PC-9 (cell line): ENCODE measurements at regions not wholly inside any gene's neighbourhood (a gene's known extent, or its start where the extent isn't known, plus 50 kb on each side); places are given as distances from the start of the nearest gene placed in this dataset.
"Not testable (repeated sequence)": the region's sequence is repeated elsewhere in the genome, so short reads cannot be mapped to it uniquely, and the experiment has no call there.

ENCODE experiments used
- BruUV-seq: library from RNA; stranded (reverse); fragments of 400-500 nt; replicated peaks from 2 replicates; lab custom pipeline; 2021; lab: Mats Ljungman, UMichigan
- CTCF ChIA-PET: fragments of 300-600 bp; sonication (Branson Sonifier 250); formaldehyde crosslinking; loops from one replicate; lab custom pipeline; 2022; ENCODE audit warnings: antibody characterized with exemption; lab: Charles Lee
- POLR2A ChIA-PET: fragments of 300-600 bp; sonication (Branson Sonifier 250); formaldehyde crosslinking; loops from one replicate; lab custom pipeline; 2022; ENCODE audit warnings: antibody characterized with exemption; ENCODE audit not compliant: unreplicated experiment; lab: Charles Lee
- DNase-seq, 2 experiments: peaks; one replicate each; pipeline versions ENCODE4 v3.0.0 to v3.0.0-alpha.2; 2015 to 2022; ENCODE audit warnings: mixed read lengths in 1 of 2
- H2AFZ ChIP-seq: fragments of 200-600 bp; sonication (generic); 2 replicates; pipeline ENCODE4 v1.8.1; 2017; ENCODE audit warnings: antibody characterized with exemption
- H3F3A ChIP-seq: fragments of 200-600 bp; sonication (generic); 2 replicates; pipeline ENCODE4 v1.8.1; 2017; ENCODE audit warnings: antibody characterized with exemption, mild to moderate bottlenecking, low read depth; ENCODE audit not compliant: insufficient read depth
- H3K27ac ChIP-seq: fragments of 200-600 bp; sonication (generic); 2 replicates; pipeline ENCODE4 v1.6.1; 2016; ENCODE audit warnings: mixed run types
- H3K27me3 ChIP-seq: fragments of 200-600 bp; sonication (generic); 2 replicates; pipeline ENCODE4 v1.6.1; 2016; ENCODE audit warnings: low read depth, mixed run types; ENCODE audit not compliant: insufficient read depth
- H3K36me3 ChIP-seq: fragments of 200-600 bp; sonication (generic); 2 replicates; pipeline ENCODE4 v1.6.1; 2016; ENCODE audit warnings: low read depth, mixed run types
- H3K4me1 ChIP-seq: fragments of 200-600 bp; sonication (generic); replicated peaks from 2 replicates; pipeline ENCODE4 v1.6.1; 2016; ENCODE audit warnings: mixed run types; ENCODE audit not compliant: insufficient read depth
- H3K4me2 ChIP-seq: fragments of 200-600 bp; sonication (generic); 2 replicates; pipeline ENCODE4 v1.6.1; 2017; ENCODE audit warnings: mixed run types
- H3K4me3 ChIP-seq: fragments of 200-600 bp; sonication (generic); 2 replicates; pipeline ENCODE4 v1.6.1; 2016; ENCODE audit warnings: mixed run types
- H3K79me2 ChIP-seq: fragments of 200-600 bp; sonication (generic); 2 replicates; pipeline ENCODE4 v1.6.1; 2017; ENCODE audit warnings: low read depth, mixed run types
- H3K9me2 ChIP-seq: fragments of 200-600 bp; sonication (generic); 2 replicates; pipeline ENCODE4 v1.8.1; 2017; ENCODE audit warnings: mild to moderate bottlenecking; ENCODE audit not compliant: insufficient read depth
- H3K9me3 ChIP-seq: fragments of 200-600 bp; sonication (generic); 2 replicates; pipeline ENCODE4 v1.8.1; 2016; ENCODE audit warnings: low read depth; ENCODE audit not compliant: insufficient read depth
- H4K20me1 ChIP-seq: fragments of 200-600 bp; sonication (generic); 2 replicates; pipeline ENCODE4 v1.8.1; 2017; ENCODE audit not compliant: insufficient read depth
- intact Hi-C: fragments of 100-400 bp; cut with micrococcal nuclease; formaldehyde crosslinking; loops from one replicate; pipeline ENCODE4 v1.10.0; 2022; ENCODE audit not compliant: unreplicated experiment

DNA sequence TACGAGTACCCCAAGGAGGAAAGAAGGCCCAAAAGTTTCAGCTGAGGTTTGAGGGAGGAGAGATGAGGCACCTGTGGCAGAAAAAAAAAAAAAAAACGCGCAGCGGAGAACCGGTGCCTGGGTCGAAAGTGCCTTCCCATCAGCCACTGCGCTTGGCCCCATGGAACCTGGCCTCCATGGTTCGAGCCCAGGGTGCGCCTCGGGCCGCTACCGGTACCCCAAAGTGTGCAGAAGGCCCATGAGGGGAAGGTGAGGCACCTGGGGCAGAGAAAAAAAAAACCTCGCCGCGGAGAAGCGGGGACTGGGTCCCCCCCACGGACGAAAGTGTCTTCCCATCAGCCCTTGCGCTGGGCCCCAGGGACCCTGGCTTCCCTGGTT is 397.9 kb upstream of the TPTE start:
- H3K27me3 ChIP-seq, H4K20me1 ChIP-seq, CTCF ChIA-PET, H3K36me3 ChIP-seq, H3K79me2 ChIP-seq, H3F3A ChIP-seq, H3K4me1 ChIP-seq, POLR2A ChIA-PET, H3K27ac ChIP-seq, H3K9me3 ChIP-seq, H3K9me2 ChIP-seq, intact Hi-C loops, BruUV-seq: not testable (repeated sequence)
- H3K4me3 ChIP-seq = peak overlapping the region; percentile 48
- H2AFZ ChIP-seq = peak overlapping the region; percentile 96
- H3K4me2 ChIP-seq = peak overlapping the region; percentile 87
- DNase-seq = peak in 1 of 2 experiments; percentile 20

DNA sequence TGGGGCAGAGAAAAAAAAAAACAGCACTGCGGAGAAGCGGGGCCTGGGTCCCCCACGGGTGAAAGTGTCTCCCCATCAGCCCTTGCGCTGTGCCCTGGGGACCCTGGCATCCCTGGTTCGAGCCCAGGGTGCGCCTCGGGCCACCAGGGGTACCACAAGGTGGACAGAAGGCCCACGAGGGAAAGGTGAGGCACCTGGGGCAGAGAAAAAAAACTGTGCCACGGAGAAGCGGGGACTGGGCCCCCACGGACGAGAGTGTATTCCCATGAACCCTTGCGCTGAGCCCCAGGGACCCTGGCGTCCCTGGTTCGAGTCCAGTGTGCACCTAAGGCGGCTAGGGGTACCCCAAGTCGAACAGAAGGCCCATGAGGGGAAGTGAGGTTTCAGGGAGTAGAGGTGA is 395.8 kb upstream of the TPTE start:
- H3K79me2 ChIP-seq, H3K27ac ChIP-seq, H3K4me2 ChIP-seq, H3K4me3 ChIP-seq, intact Hi-C loops, H3K27me3 ChIP-seq, H2AFZ ChIP-seq, POLR2A ChIA-PET, H3F3A ChIP-seq, H3K9me3 ChIP-seq, BruUV-seq, H3K4me1 ChIP-seq, H3K36me3 ChIP-seq, H3K9me2 ChIP-seq, CTCF ChIA-PET, DNase-seq, H4K20me1 ChIP-seq: not testable (repeated sequence)

DNA sequence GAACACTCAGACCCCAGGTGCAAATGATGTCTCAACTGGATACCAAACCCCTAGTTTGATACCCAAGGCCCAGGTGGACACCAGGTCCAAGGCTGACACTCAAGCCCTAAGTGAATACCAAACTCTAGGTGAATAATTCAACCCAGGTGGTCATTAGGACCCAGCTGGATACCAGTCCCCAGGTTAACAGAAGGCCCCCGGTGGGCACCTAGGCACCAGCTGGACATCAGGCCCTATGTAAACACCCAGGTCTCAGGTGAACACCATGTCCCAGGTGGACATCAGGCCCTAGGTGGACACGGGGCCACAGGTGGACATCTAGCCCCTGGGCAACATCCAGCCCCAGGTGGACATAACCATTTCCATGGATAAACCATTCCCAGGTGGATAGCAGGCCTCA is 387.3 kb upstream of the TPTE start:
- POLR2A ChIA-PET, H3K79me2 ChIP-seq, H3K9me3 ChIP-seq, H3K4me1 ChIP-seq, H3K27ac ChIP-seq, BruUV-seq, DNase-seq, H3K27me3 ChIP-seq, CTCF ChIA-PET, H3K36me3 ChIP-seq, H2AFZ ChIP-seq, intact Hi-C loops, H3K4me3 ChIP-seq, H3K4me2 ChIP-seq, H3F3A ChIP-seq, H3K9me2 ChIP-seq, H4K20me1 ChIP-seq: not testable (repeated sequence)

- H3K79me2 ChIP-seq, CTCF ChIA-PET, intact Hi-C loops, H3F3A ChIP-seq, H4K20me1 ChIP-seq, H3K4me1 ChIP-seq, H2AFZ ChIP-seq, H3K27ac ChIP-seq, H3K27me3 ChIP-seq, H3K4me2 ChIP-seq, H3K4me3 ChIP-seq, H3K9me2 ChIP-seq, DNase-seq, H3K36me3 ChIP-seq, H3K9me3 ChIP-seq, POLR2A ChIA-PET, BruUV-seq: not testable (repeated sequence)
Measured at GRCh38 chr21:10135879-10136278, 385.5 kb upstream of the TPTE start.

- intact Hi-C loops = not testable (repeated sequence)
Measured at GRCh38 chr21:10154178-10154577, 367.2 kb upstream of the TPTE start.

More at GRCh38 chr21:10154178-10154577, 367.2 kb upstream of the TPTE start:
- H3K27ac ChIP-seq, H3K4me3 ChIP-seq, DNase-seq, H4K20me1 ChIP-seq, H3K9me2 ChIP-seq, H3F3A ChIP-seq, BruUV-seq, H3K4me2 ChIP-seq, H3K9me3 ChIP-seq, H3K4me1 ChIP-seq, CTCF ChIA-PET, POLR2A ChIA-PET, H3K79me2 ChIP-seq, H3K27me3 ChIP-seq, H3K36me3 ChIP-seq, H2AFZ ChIP-seq: not testable (repeated sequence)
